HEK293 (cell line): ENCODE measurements at regions not wholly inside any gene's neighbourhood (a gene's known extent, or its start where the extent isn't known, plus 50 kb on each side); places are given as distances from the start of the nearest gene placed in this dataset.

Experiments
- CTCF ChIA-PET: fragments of 350-600 bp; formaldehyde crosslinking; extraction: SDS; loops from one replicate; lab custom pipeline; 2021; ENCODE audit warnings: antibody characterized with exemption; lab: Yijun Ruan, JAX
- POLR2A ChIA-PET: fragments of 300-600 bp; formaldehyde crosslinking; extraction: SDS; loops from one replicate; lab custom pipeline; 2020; ENCODE audit warnings: antibody characterized with exemption, inconsistent platforms; lab: Yijun Ruan, JAX
- H3K27ac ChIP-seq: fragments of 200-500 bp; sonication (Bioruptor generic); 2 replicates; pipeline ENCODE4 v1.5.1; 2014; ENCODE audit warnings: low read depth, low read length, control low read depth, inconsistent platforms; ENCODE audit errors: extremely low read depth
- H3K36me3 ChIP-seq, 2 experiments: fragments of 200-500 bp in 1 of 2; sonication (Bioruptor generic) in 1 of 2; 1 replicate in 1 of 2; 2 replicates in 1 of 2; pipeline ENCODE4 v1.5.1; 2014 to 2017; ENCODE audit warnings: inconsistent platforms in 2 of 2, low read length in 2 of 2; ENCODE audit not compliant: control insufficient read depth in 2 of 2, insufficient read depth in 1 of 2
- H3K4me1 ChIP-seq: fragments of 200-500 bp; sonication (Bioruptor generic); 2 replicates; pipeline ENCODE4 v1.5.1; 2014; ENCODE audit warnings: mild to moderate bottlenecking, low read length, inconsistent platforms; ENCODE audit not compliant: control insufficient read depth, insufficient read depth
- H3K4me3 ChIP-seq: 2 replicates; pipeline ENCODE4 v1.5.1; 2011; ENCODE audit warnings: low read depth, mild to moderate bottlenecking, control low read depth, low read length, moderate library complexity
- H3K9me3 ChIP-seq: fragments of 200-500 bp; sonication (Bioruptor generic); 2 replicates; pipeline ENCODE4 v1.5.1; 2014; ENCODE audit warnings: low read depth, low read length, inconsistent platforms; ENCODE audit not compliant: control insufficient read depth, insufficient read depth
- GFI1B ChIP-seq: fragments of 450-650 bp; formaldehyde crosslinking; IDR thresholded peaks from 2 replicates; pipeline ENCODE4 v1.5.1; 2016; ENCODE audit warnings: missing biosample characterization, missing genetic modification characterization
- KLF9 ChIP-seq: fragments of 450-650 bp; formaldehyde crosslinking; IDR thresholded peaks from 2 replicates; pipeline ENCODE4 v1.5.1; 2016; ENCODE audit warnings: missing biosample characterization, missing genetic modification characterization, low read depth
- SP3 ChIP-seq: fragments of 450-650 bp; formaldehyde crosslinking; IDR thresholded peaks from 2 replicates; pipeline ENCODE4 v1.5.1; 2016; ENCODE audit warnings: missing biosample characterization, missing genetic modification characterization
- TRIM28 ChIP-seq: IDR thresholded peaks from 2 replicates; pipeline ENCODE4 v1.6.1; 2011; ENCODE audit warnings: low read length, control low read depth, borderline replicate concordance
- TSHZ1 ChIP-seq: fragments of 450-650 bp; formaldehyde crosslinking; IDR thresholded peaks from 2 replicates; pipeline ENCODE4 v1.5.1; 2016; ENCODE audit warnings: missing biosample characterization, missing genetic modification characterization, borderline replicate concordance
- ZNF138 ChIP-seq: fragments of 450-650 bp; formaldehyde crosslinking; IDR thresholded peaks from 2 replicates; pipeline ENCODE4 v1.5.1; 2016; ENCODE audit warnings: missing biosample characterization, missing genetic modification characterization, borderline replicate concordance
- ZNF155 ChIP-seq: fragments of 450-650 bp; formaldehyde crosslinking; IDR thresholded peaks from 2 replicates; pipeline ENCODE4 v1.5.1; 2016; ENCODE audit warnings: missing biosample characterization, missing genetic modification characterization
- ZNF157 ChIP-seq: fragments of 450-650 bp; formaldehyde crosslinking; IDR thresholded peaks from 2 replicates; pipeline ENCODE4 v1.5.1; 2016; ENCODE audit warnings: missing biosample characterization, missing genetic modification characterization
- ZNF184 ChIP-seq: fragments of 450-650 bp; IDR thresholded peaks from 2 replicates; pipeline ENCODE4 v1.5.1; 2018; ENCODE audit warnings: missing biosample characterization, mild to moderate bottlenecking, missing genetic modification characterization
- ZNF280C ChIP-seq: fragments of 450-650 bp; formaldehyde crosslinking; IDR thresholded peaks from 2 replicates; pipeline ENCODE4 v1.5.1; 2016; ENCODE audit warnings: missing biosample characterization, missing genetic modification characterization
- ZNF341 ChIP-seq: fragments of 450-650 bp; formaldehyde crosslinking; IDR thresholded peaks from 2 replicates; pipeline ENCODE4; 2016; ENCODE audit warnings: low read depth, missing biosample characterization, missing genetic modification characterization
- ZNF354C ChIP-seq: fragments of 450-650 bp; formaldehyde crosslinking; IDR thresholded peaks from 2 replicates; pipeline ENCODE4 v1.5.1; 2016; ENCODE audit warnings: missing biosample characterization, missing genetic modification characterization, low read depth, borderline replicate concordance
- ZNF404 ChIP-seq: fragments of 450-650 bp; formaldehyde crosslinking; IDR thresholded peaks from 2 replicates; pipeline ENCODE4 v1.5.1; 2017; ENCODE audit warnings: missing biosample characterization, missing genetic modification characterization
- ZNF488 ChIP-seq: fragments of 450-650 bp; formaldehyde crosslinking; IDR thresholded peaks from 2 replicates; pipeline ENCODE4 v1.5.1; 2016; ENCODE audit warnings: missing biosample characterization, missing genetic modification characterization
- ZNF561 ChIP-seq: fragments of 450-650 bp; IDR thresholded peaks from 2 replicates; pipeline ENCODE4 v1.5.1; 2018; ENCODE audit warnings: missing biosample characterization, missing genetic modification characterization, borderline replicate concordance
- ZNF692 ChIP-seq: fragments of 450-650 bp; formaldehyde crosslinking; IDR thresholded peaks from 2 replicates; pipeline ENCODE4 v1.5.1; 2016; ENCODE audit warnings: missing biosample characterization, missing genetic modification characterization
- ZNF792 ChIP-seq: fragments of 450-650 bp; formaldehyde crosslinking; IDR thresholded peaks from 2 replicates; pipeline ENCODE4 v1.5.1; 2016; ENCODE audit warnings: missing biosample characterization, missing genetic modification characterization
- ZSCAN23 ChIP-seq: fragments of 450-650 bp; formaldehyde crosslinking; IDR thresholded peaks from 2 replicates; pipeline ENCODE4 v1.5.1; 2016; ENCODE audit warnings: missing biosample characterization, missing genetic modification characterization
- TF ChIP-seq, protein P1 (sequence below): fragments of 450-650 bp; formaldehyde crosslinking; IDR thresholded peaks from 2 replicates; pipeline ENCODE4 v1.5.1; 2016; ENCODE audit warnings: missing biosample characterization, missing genetic modification characterization
- TF ChIP-seq, protein P2 (sequence below): fragments of 450-650 bp; formaldehyde crosslinking; IDR thresholded peaks from 2 replicates; pipeline ENCODE4 v1.5.1; 2016; ENCODE audit warnings: missing biosample characterization, missing genetic modification characterization

DNA sequence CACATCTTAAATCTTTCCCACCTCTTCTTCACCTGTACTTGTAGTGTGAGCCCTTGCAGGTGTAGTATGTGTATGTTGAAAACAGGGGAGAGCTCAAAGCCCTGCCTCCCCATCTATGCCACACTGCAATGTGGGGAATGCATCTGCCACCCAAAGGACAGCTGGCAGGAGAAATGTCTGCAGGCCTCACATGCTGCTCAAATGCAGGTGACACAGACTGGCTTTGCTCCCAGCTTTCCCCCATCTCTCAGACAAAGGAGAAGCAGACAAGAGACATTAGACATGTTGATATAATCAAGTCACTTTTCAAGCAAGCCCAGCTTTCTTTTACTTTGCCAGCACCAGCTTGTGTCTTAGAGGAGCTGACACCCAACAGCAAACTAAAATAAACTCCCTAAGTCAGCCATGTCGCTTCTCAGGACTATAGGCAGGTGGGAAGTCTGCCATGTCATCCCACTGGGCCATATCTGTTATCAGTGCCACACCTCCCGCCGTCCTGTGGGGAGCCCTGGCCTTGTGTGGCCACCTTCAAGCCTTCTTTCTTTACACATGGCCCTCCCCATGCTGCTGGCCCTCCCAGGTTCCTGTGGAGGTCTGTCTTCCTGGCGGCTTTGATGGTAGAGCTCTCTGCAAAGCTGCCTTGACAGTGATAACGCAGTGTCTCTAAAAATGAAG lies 102.1 kb downstream of the CXCL12 start:
- Histone ChIP-seq H3K27ac (no peak overlapping the region), H3K4me3 (no peak overlapping the region)
- CTCF ChIA-PET: no interaction called here

DNA sequence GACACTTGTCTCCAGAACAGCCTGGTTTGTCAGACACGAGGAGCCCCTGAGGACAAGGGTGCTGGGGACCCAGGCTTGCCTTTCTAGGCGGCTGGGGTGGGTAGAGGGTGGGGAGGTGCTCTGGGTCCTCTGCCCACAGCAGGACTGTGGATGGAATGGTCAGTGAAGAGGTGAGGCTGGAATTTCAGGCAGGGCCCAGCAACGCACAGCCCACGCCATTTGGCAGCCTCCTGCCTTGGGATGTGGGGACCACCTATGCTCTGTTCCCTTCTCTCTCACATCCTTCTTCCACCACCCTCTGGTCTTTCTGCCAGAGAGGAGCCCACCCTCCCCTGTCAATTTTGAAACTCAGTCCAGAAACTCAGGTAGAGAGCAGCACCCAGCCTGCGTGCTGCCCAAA lies 103.2 kb downstream of the CXCL12 start:
- Histone ChIP-seq H3K36me3 (no peaks in the 10 kb centered on the region), H3K9me3 (no peaks in the 10 kb centered on the region), H3K4me3 (no peak overlapping the region), H3K27ac (no peak overlapping the region)
- CTCF ChIA-PET: no interaction called here
- TF ChIP-seq ZNF404 (tag by site-specific recombination): no peak
- no peak for TF ChIP-seq ZNF184 (tag by site-specific recombination)
- no peak for TF ChIP-seq ZNF561 (tag by site-specific recombination)
- TF ChIP-seq TSHZ1 (tag by site-specific recombination): no peak
- no peak for TF ChIP-seq ZNF488 (tag by site-specific recombination)
- TF ChIP-seq ZNF692 (tag by site-specific recombination): no peak
- TF ChIP-seq ZNF354C (tag by site-specific recombination): no peak
- no peak for TF ChIP-seq ZNF157 (tag by site-specific recombination)
- TF ChIP-seq, all 188 proteins: peak for 0
- POLR2A ChIA-PET: no interaction called here
- no peaks in the 10 kb centered on the region for H3K4me1 ChIP-seq

More for the DNA sequence above, 102.1 kb downstream of the CXCL12 start:
- H3K9me3 ChIP-seq: no peaks in the 10 kb centered on the region
- TF ChIP-seq ZSCAN23 (tag by site-specific recombination) (no peak), ZNF792 (no peak), KLF9 (tag by site-specific recombination) (no peak)
- TF ChIP-seq, protein P1, sequence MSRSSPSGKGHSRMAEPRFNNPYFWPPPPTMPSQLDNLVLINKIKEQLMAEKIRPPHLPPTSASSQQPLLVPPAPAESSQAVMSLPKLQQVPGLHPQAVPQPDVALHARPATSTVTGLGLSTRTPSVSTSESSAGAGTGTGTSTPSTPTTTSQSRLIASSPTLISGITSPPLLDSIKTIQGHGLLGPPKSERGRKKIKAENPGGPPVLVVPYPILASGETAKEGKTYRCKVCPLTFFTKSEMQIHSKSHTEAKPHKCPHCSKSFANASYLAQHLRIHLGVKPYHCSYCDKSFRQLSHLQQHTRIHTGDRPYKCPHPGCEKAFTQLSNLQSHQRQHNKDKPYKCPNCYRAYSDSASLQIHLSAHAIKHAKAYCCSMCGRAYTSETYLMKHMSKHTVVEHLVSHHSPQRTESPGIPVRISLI (tag by site-specific recombination): no peak
- POLR2A ChIA-PET: no interaction called here
- no peaks in the 10 kb centered on the region for H3K4me1 ChIP-seq
- no peaks in the 10 kb centered on the region for H3K36me3 ChIP-seq

- no peak overlapping the region for H3K27ac ChIP-seq
- no peaks in the 10 kb centered on the region for H3K4me1 ChIP-seq
- no peaks in the 10 kb centered on the region for H3K36me3 ChIP-seq
- ChIA-PET POLR2A (no interaction called here), CTCF (no interaction called here)
- H3K4me3 ChIP-seq: no peak overlapping the region
- no peaks in the 10 kb centered on the region for H3K9me3 ChIP-seq
- no peak for TF ChIP-seq ZNF341
- no peak for TF ChIP-seq ZNF138 (tag by site-specific recombination)
- no peak for TF ChIP-seq GFI1B
- no peak for TF ChIP-seq ZNF280C (tag by site-specific recombination)
- no peak for TF ChIP-seq TRIM28
- TF ChIP-seq SP3: no peak
- TF ChIP-seq, protein P2, sequence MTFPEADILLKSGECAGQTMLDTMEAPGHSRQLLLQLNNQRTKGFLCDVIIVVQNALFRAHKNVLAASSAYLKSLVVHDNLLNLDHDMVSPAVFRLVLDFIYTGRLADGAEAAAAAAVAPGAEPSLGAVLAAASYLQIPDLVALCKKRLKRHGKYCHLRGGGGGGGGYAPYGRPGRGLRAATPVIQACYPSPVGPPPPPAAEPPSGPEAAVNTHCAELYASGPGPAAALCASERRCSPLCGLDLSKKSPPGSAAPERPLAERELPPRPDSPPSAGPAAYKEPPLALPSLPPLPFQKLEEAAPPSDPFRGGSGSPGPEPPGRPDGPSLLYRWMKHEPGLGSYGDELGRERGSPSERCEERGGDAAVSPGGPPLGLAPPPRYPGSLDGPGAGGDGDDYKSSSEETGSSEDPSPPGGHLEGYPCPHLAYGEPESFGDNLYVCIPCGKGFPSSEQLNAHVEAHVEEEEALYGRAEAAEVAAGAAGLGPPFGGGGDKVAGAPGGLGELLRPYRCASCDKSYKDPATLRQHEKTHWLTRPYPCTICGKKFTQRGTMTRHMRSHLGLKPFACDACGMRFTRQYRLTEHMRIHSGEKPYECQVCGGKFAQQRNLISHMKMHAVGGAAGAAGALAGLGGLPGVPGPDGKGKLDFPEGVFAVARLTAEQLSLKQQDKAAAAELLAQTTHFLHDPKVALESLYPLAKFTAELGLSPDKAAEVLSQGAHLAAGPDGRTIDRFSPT (tag by site-specific recombination): no peak
- no peak for TF ChIP-seq ZNF155 (tag by site-specific recombination)
Observed at GRCh38 chr10:44281089-44281613, 103.7 kb downstream of the CXCL12 start.
